GM12878 (cell line): ENCODE measurements at regions not wholly inside any gene's neighbourhood (a gene's known extent, or its start where the extent isn't known, plus 50 kb on each side); places are given as distances from the start of the nearest gene placed in this dataset.

ENCODE experiments used
- ATAC-seq: fragments of 200-7000 bp; cut with Tn5 transposase; 3 replicates; pipeline ENCODE4 v1.9.1; 2020; ENCODE audit warnings: mild to moderate bottlenecking, moderate library complexity
- BruUV-seq: library from RNA; stranded (reverse); fragments of 400-500 nt; replicated peaks from 2 replicates; lab custom pipeline; 2021; lab: Mats Ljungman, UMichigan
- CTCF ChIA-PET: fragments of 300-600 bp; sonication (Branson Sonifier 250); formaldehyde crosslinking; extraction: SDS; loops from one replicate; lab custom pipeline; 2021; ENCODE audit warnings: inconsistent platforms; lab: Yijun Ruan, JAX
- POLR2A ChIA-PET: fragments of 350-600 bp; formaldehyde crosslinking; extraction: SDS; loops from one replicate; lab custom pipeline; 2021; ENCODE audit warnings: inconsistent platforms; lab: Charles Lee
- RAD21 ChIA-PET: fragments of 300-600 bp; sonication (Branson Sonifier 250); formaldehyde crosslinking; loops from one replicate; lab custom pipeline; 2023; ENCODE audit warnings: antibody characterized with exemption; ENCODE audit not compliant: unreplicated experiment; lab: Charles Lee
- SMC1A ChIA-PET: fragments of 300-600 bp; sonication (Branson Sonifier 250); formaldehyde crosslinking; loops from one replicate; lab custom pipeline; 2023; ENCODE audit not compliant: unreplicated experiment, uncharacterized antibody; lab: Charles Lee
- DNase-seq: peaks from one replicate; pipeline ENCODE4 v3.0.0-alpha.2; 2011; ENCODE audit warnings: low read depth, low spot score
- FAIRE-seq: peaks from 3 replicates; lab custom pipeline; 2011; peaks lifted over from hg19 to GRCh38; lab: Jason Lieb, UNC
- H2AFZ ChIP-seq: 2 replicates; pipeline ENCODE4 v1.6.0; 2011; ENCODE audit warnings: low read depth, low read length, control low read depth; ENCODE audit not compliant: control insufficient read depth
- H3K27ac ChIP-seq: 2 replicates; pipeline ENCODE4 v1.5.1; 2011; ENCODE audit warnings: control low read depth; ENCODE audit not compliant: control insufficient read depth, insufficient read depth
- H3K27me3 ChIP-seq, 2 experiments: replicated peaks in 1 of 2; 2 replicates each; pipeline versions ENCODE4 v1.6.0 to v1.6.1; 2011; ENCODE audit warnings: low read length in 1 of 2; ENCODE audit not compliant: control insufficient read depth in 2 of 2, insufficient read depth in 2 of 2
- H3K36me3 ChIP-seq, 2 experiments: 2 replicates each; pipeline ENCODE4 v1.5.1; 2011; ENCODE audit warnings: low read length in 1 of 2; ENCODE audit not compliant: control insufficient read depth in 2 of 2, insufficient read depth in 2 of 2
- H3K4me1 ChIP-seq: 2 replicates; pipeline ENCODE4 v1.6.1; 2011; ENCODE audit warnings: mild to moderate bottlenecking, low read length, moderate library complexity, mixed read lengths; ENCODE audit not compliant: control insufficient read depth, insufficient read depth
- H3K4me2 ChIP-seq: 2 replicates; pipeline ENCODE4 v1.6.0; 2011; ENCODE audit warnings: control low read depth; ENCODE audit not compliant: control insufficient read depth, insufficient read depth
- H3K4me3 ChIP-seq: fragments of 200-600 bp; sonication (generic); 2 replicates; pipeline ENCODE4 v1.5.1; 2016
- H3K79me2 ChIP-seq: 2 replicates; pipeline ENCODE4 v1.6.0; 2011; ENCODE audit warnings: low read length; ENCODE audit not compliant: control insufficient read depth, insufficient read depth
- H3K9ac ChIP-seq: 2 replicates; pipeline ENCODE4 v1.8.0; 2011; ENCODE audit warnings: low read length, control low read depth, mixed read lengths; ENCODE audit not compliant: control insufficient read depth, insufficient read depth
- H3K9me3 ChIP-seq: replicated peaks from 3 replicates; pipeline ENCODE4 v1.5.1; 2011; ENCODE audit warnings: mild to moderate bottlenecking, low read length; ENCODE audit not compliant: control insufficient read depth, insufficient read depth
- H4K20me1 ChIP-seq: 2 replicates; pipeline ENCODE4 v1.6.0; 2011; ENCODE audit not compliant: control insufficient read depth, insufficient read depth
- CHD2 ChIP-seq: IDR thresholded peaks from 2 replicates; pipeline ENCODE4 v1.6.1; 2011; ENCODE audit warnings: low read depth, low read length, improper control_type of control experiment, borderline replicate concordance
- FOXK2 ChIP-seq: fragments of 450-650 bp; IDR thresholded peaks from 2 replicates; pipeline ENCODE4 v1.6.1; 2017; ENCODE audit warnings: mild to moderate bottlenecking, moderate library complexity
- HDGF ChIP-seq: fragments of 450-650 bp; IDR thresholded peaks from 2 replicates; pipeline ENCODE4 v1.6.1; 2016; ENCODE audit warnings: antibody characterized with exemption
- JUND ChIP-seq: IDR thresholded peaks from 2 replicates; pipeline ENCODE4 v1.6.1; 2012; ENCODE audit warnings: low read depth, mild to moderate bottlenecking, low read length, improper control_type of control experiment, moderate library complexity
- KDM1A ChIP-seq: fragments of 200-600 bp; sonication (generic); IDR thresholded peaks from 2 replicates; pipeline ENCODE4 v1.6.1; 2016; ENCODE audit warnings: borderline replicate concordance
- KLF5 ChIP-seq: fragments of 450-650 bp; IDR thresholded peaks from 2 replicates; pipeline ENCODE4 v1.6.1; 2014; ENCODE audit warnings: mild to moderate bottlenecking; ENCODE audit not compliant: partially characterized antibody
- NBN ChIP-seq: fragments of 450-650 bp; IDR thresholded peaks from 2 replicates; pipeline ENCODE4 v1.6.1; 2016
- PKNOX1 ChIP-seq: fragments of 450-650 bp; IDR thresholded peaks from 2 replicates; pipeline ENCODE4 v1.6.1; 2016; ENCODE audit warnings: mild to moderate bottlenecking
- PML ChIP-seq: IDR thresholded peaks from 2 replicates; pipeline ENCODE4 v1.6.1; 2012; ENCODE audit warnings: low read length, inconsistent platforms
- POLR2AphosphoS2 ChIP-seq: IDR thresholded peaks from 2 replicates; pipeline ENCODE4 v1.6.1; 2011; ENCODE audit warnings: low read depth, mild to moderate bottlenecking, low read length, improper control_type of control experiment, moderate library complexity
- PRDM15 ChIP-seq: fragments of 450-650 bp; formaldehyde crosslinking; IDR thresholded peaks from 2 replicates; pipeline ENCODE4 v1.4.0; 2020; ENCODE audit warnings: mild to moderate bottlenecking, moderate library complexity
- SIX5 ChIP-seq: IDR thresholded peaks from 2 replicates; pipeline ENCODE4 v1.6.1; 2011; ENCODE audit warnings: mild to moderate bottlenecking, low read depth, low read length, moderate library complexity; ENCODE audit not compliant: severe bottlenecking
- SMARCA5 ChIP-seq: fragments of 450-650 bp; IDR thresholded peaks from 2 replicates; pipeline ENCODE4 v1.6.1; 2017; ENCODE audit warnings: mild to moderate bottlenecking
- SPI1 ChIP-seq: IDR thresholded peaks from 2 replicates; pipeline ENCODE4 v1.6.1; 2011; ENCODE audit warnings: low read depth, mild to moderate bottlenecking, low read length, moderate library complexity, borderline replicate concordance; ENCODE audit not compliant: insufficient read depth
- ZBTB33 ChIP-seq: fragments of 450-650 bp; IDR thresholded peaks from 2 replicates; pipeline ENCODE4 v1.6.1; 2017; ENCODE audit warnings: mild to moderate bottlenecking
- WGBS: methylation state at CpG from one replicate; pipeline ENCODE4 v1.1.6; 2016; ENCODE audit warnings: low lambda C conversion rate; ENCODE audit not compliant: insufficient replicate concordance, insufficient coverage; ENCODE audit errors: missing lambda C conversion rate; 5-methylcytosine and 5-hydroxymethylcytosine counted together
- in situ Hi-C: fragments of 300-500 bp; cut with MboI; formaldehyde crosslinking; loops from 9 replicates; pipeline ENCODE4 v1.14.3; 2018; ENCODE audit warnings: mixed read lengths
- intact Hi-C: fragments of 100-400 bp; cut with micrococcal nuclease; formaldehyde crosslinking; loops from one replicate; pipeline ENCODE4 v1.14.2; 2022; ENCODE audit not compliant: unreplicated experiment
- TF ChIP-seq, protein P1 (sequence below): IDR thresholded peaks from 2 replicates; pipeline ENCODE4 v1.6.1; 2011; ENCODE audit warnings: borderline replicate concordance, low read depth, mild to moderate bottlenecking, moderate library complexity, low read length; ENCODE audit not compliant: insufficient read depth, poor library complexity, severe bottlenecking

DNA sequence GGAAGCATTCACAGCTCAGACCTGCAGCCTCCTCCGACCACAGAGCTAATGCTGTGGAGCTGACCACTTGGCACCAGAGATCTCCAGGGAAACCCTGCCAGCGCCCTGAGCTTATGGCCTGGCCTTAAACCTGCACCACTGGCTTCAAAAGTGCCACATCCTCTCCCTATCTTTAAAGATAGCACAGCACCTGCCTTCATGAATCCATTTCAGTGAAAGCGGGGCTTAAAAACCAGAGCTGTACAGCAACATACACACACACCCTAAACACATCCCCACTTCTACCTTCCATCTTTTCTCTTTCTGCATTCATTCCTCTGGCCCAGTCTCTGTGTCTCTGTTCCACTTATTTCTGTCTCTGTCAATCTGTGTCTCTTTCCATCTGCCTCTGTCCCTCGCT lies 59.8 kb upstream of the CCDC167 start:
- BruUV-seq = no TSS peak
- TF ChIP-seq CHD2 (0 out of 2 replicates have a peak, but pooled peaks have one; percentile 5), PRDM15 (CRISPR knock-in tag) (no peak), JUND (no peak), KLF5 (no peak), ZBTB33 (no peak), HDGF (peak; percentile 47; the same call in 1 of the 2 replicates), FOXK2 (no peak), POLR2AphosphoS2 (no peak), SMARCA5 (no peak), NBN (0 out of 2 replicates have a peak, but pooled peaks have one; percentile 23), SIX5 (no peak), KDM1A (no peak), PML (no peak), PKNOX1 (no peak), SPI1 (no peak; the same call in 1 of the 2 replicates)
- TF ChIP-seq, protein P1, sequence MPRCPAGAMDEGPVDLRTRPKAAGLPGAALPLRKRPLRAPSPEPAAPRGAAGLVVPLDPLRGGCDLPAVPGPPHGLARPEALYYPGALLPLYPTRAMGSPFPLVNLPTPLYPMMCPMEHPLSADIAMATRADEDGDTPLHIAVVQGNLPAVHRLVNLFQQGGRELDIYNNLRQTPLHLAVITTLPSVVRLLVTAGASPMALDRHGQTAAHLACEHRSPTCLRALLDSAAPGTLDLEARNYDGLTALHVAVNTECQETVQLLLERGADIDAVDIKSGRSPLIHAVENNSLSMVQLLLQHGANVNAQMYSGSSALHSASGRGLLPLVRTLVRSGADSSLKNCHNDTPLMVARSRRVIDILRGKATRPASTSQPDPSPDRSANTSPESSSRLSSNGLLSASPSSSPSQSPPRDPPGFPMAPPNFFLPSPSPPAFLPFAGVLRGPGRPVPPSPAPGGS = no peak

More for the DNA sequence above, 59.8 kb upstream of the CCDC167 start:
- FAIRE-seq (no peak), DNase-seq (no peak), ATAC-seq (no peak)
- Histone ChIP-seq H3K27ac (peak overlapping the region; percentile 91), H3K27me3 (no peaks in the 10 kb centered on the region), H3K4me1 (peaks cover 88% of the 10 kb centered on the region), H3K4me2 (peak overlapping the region; percentile 31), H3K36me3 (no peaks in the 10 kb centered on the region; a peak in 1 of 4 replicates), H3K79me2 (peaks cover 65% of the 10 kb centered on the region), H4K20me1 (no peaks in the 10 kb centered on the region), H3K4me3 (peak overlapping the region; percentile 11; the same call in 1 of the 2 replicates), H3K9me3 (peaks cover 3% of the 10 kb centered on the region; the same call in 2 of the 3 replicates), H3K9ac (peak overlapping the region; percentile 86), H2AFZ (no peak overlapping the region)
- SMC1A ChIA-PET = interaction anchor here (0.7 to 12.0 kb wide), 5 partner anchors 10 to 68 kb away, joined by 3 to 346 read pairs (median 5); no protein-coding TSS in a partner anchor
- POLR2A ChIA-PET = interaction anchor here (0.9 to 9.7 kb wide), 8 partner anchors 10 to 1129 kb away, joined by 3 to 114 read pairs (median 4); no protein-coding TSS in a partner anchor
- RAD21 ChIA-PET = interaction anchor here (0.9 to 8.3 kb wide), 6 partner anchors 10 to 68 kb away, joined by 3 to 76 read pairs (median 13); no protein-coding TSS in a partner anchor
- CTCF ChIA-PET = interaction anchor here (0.6 to 18.7 kb wide), 4 partner anchors 9 to 72 kb away, joined by 3 to 590 read pairs (median 121); no protein-coding TSS in a partner anchor
- in situ Hi-C loops = loop anchor here (10.0 kb wide), 1 partner anchor 65 kb away; the partner anchor contains the start of gene CCDC167
- intact Hi-C loops = loop anchor here (5.0 to 10.0 kb wide), 2 partner anchors 127 to 405 kb away; partner anchors contain the start of gene CMTR1
- WGBS = 33% methylated on average over 4 of the region's 4 CpGs
